Left lung (tissue), 4 donors: ENCODE measurements at regions not wholly inside any gene's neighbourhood (a gene's known extent, or its start where the extent isn't known, plus 50 kb on each side); places are given as distances from the start of the nearest gene placed in this dataset.

ENCODE experiments used
- ATAC-seq: fragments of 200-7000 bp; cut with Tn5 transposase; one replicate; pipeline ENCODE4 v1.9.1; 2020; ENCODE audit warnings: moderate library complexity
- DNase-seq, 4 donors: peaks; one replicate each; pipeline ENCODE4 v3.0.0-alpha.2; 2013 to 2020
- H3K27ac ChIP-seq, 2 donors: fragments of 200-600 bp; sonication (generic) in 1 of 2; one replicate each; pipeline versions ENCODE4 v1.5.0 to v1.8.0; 2020 to 2021
- H3K27me3 ChIP-seq, 2 donors: fragments of 200-600 bp; sonication (generic) in 1 of 2; one replicate each; pipeline versions ENCODE4 v1.5.0 to v1.8.0; 2020 to 2021
- H3K36me3 ChIP-seq, 2 donors: fragments of 200-600 bp; sonication (generic) in 1 of 2; one replicate each; pipeline versions ENCODE4 v1.5.0 to v1.8.0; 2020 to 2021
- H3K4me1 ChIP-seq, 2 donors: fragments of 200-600 bp; one replicate each; pipeline ENCODE4 v1.8.0; 2021
- H3K4me3 ChIP-seq, 2 donors: fragments of 200-600 bp; sonication (generic) in 1 of 2; one replicate each; pipeline versions ENCODE4 v1.5.0 to v1.8.0; 2020 to 2021; ENCODE audit warnings: mild to moderate bottlenecking in 1 of 2
- H3K9me3 ChIP-seq, 2 donors: fragments of 200-600 bp; sonication (generic) in 1 of 2; one replicate each; pipeline versions ENCODE4 v1.5.0 to v1.8.0; 2020 to 2021
- intact Hi-C, 2 donors: fragments of 100-400 bp; cut with DNase I; formaldehyde crosslinking; loops; one replicate each; pipeline versions ENCODE4 v1.11.2 to v1.14.2; 2022
- TF ChIP-seq, protein P1 (sequence below), 2 donors: fragments of 200-600 bp; sonication (generic) in 1 of 2; IDR thresholded peaks; one replicate each; pipeline versions ENCODE4 v1.5.0 to v1.8.0; 2021; ENCODE audit warnings: antibody characterized with exemption in 2 of 2
- donor health status: DM: no; HTN: yes; CAD: no.
- donor health status: DM: no; HTN: no; CAD: no.

DNA sequence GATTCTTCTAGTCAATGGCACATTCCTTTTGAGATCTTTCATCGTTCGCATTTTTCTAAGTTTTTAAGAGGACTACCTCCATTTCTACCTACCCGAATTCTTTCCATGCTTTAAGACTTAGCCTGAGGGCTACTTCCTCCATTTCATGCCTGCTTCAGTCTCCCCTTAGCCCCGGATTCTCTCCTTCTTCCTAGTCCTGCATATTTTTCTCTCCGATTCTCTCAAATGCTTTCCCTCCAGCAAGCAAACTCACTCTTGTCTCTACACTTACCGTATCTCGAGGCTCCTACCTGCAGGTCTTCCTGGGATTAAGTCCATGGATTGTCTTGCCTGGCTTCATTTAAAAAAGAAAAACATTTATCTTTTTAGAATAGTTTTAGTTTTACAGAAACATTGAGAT lies 354.4 kb downstream of the MYCN start:
- DNase-seq (no peak), ATAC-seq (no peak)
- no peak overlapping the region for H3K4me3 ChIP-seq
- no peaks in the 10 kb centered on the region for H3K36me3 ChIP-seq
- H3K27ac ChIP-seq, result no peak overlapping the region
- TF ChIP-seq, protein P1, sequence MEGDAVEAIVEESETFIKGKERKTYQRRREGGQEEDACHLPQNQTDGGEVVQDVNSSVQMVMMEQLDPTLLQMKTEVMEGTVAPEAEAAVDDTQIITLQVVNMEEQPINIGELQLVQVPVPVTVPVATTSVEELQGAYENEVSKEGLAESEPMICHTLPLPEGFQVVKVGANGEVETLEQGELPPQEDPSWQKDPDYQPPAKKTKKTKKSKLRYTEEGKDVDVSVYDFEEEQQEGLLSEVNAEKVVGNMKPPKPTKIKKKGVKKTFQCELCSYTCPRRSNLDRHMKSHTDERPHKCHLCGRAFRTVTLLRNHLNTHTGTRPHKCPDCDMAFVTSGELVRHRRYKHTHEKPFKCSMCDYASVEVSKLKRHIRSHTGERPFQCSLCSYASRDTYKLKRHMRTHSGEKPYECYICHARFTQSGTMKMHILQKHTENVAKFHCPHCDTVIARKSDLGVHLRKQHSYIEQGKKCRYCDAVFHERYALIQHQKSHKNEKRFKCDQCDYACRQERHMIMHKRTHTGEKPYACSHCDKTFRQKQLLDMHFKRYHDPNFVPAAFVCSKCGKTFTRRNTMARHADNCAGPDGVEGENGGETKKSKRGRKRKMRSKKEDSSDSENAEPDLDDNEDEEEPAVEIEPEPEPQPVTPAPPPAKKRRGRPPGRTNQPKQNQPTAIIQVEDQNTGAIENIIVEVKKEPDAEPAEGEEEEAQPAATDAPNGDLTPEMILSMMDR (IDR thresholded peaks at IDR 0.05), result no peak
- intact Hi-C loops, result no loop called here
- H3K9me3 ChIP-seq, result no peaks in the 10 kb centered on the region
- H3K4me1 ChIP-seq, result no peaks in the 10 kb centered on the region
- H3K27me3 ChIP-seq, result peaks cover 0 to 5% of the 10 kb centered on the region in 2 donors

DNA sequence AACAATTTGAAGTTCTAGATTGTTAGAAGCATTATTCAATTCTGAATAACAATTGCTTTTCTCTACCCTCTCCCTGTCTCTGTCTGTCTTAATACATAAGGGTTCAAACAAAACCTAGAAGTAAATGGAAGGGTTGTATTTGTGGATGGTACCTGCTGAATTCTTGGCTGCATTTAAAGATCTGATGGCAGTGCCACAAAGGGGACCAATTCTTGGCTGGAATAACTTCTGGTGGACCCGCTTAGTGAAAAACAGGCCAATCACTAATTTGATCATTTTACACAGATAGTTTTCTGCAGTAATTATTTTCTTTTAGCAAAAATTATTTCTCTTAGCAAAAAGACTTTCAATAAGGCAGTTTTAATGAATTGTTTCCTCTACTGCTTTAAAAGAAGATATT lies 353.5 kb downstream of the MYCN start:
- TF ChIP-seq, protein P1 (IDR thresholded peaks at IDR 0.05), result no peak
- Histone ChIP-seq H3K4me3 (no peak overlapping the region), H3K9me3 (no peaks in the 10 kb centered on the region), H3K27ac (no peak overlapping the region), H3K4me1 (no peaks in the 10 kb centered on the region), H3K36me3 (no peaks in the 10 kb centered on the region), H3K27me3 (peaks cover 0 to 5% of the 10 kb centered on the region in 2 donors)
- DNase-seq (no peak), ATAC-seq (no peak)
- intact Hi-C loops, result no loop called here

- Histone ChIP-seq H3K36me3 (no peaks in the 10 kb centered on the region), H3K27me3 (peaks cover 0 to 5% of the 10 kb centered on the region in 2 donors), H3K4me1 (no peaks in the 10 kb centered on the region), H3K9me3 (no peaks in the 10 kb centered on the region), H3K27ac (no peak overlapping the region), H3K4me3 (no peak overlapping the region)
- intact Hi-C loops, result no loop called here
- DNase-seq, result no peak
- ATAC-seq, result no peak
- TF ChIP-seq, protein P1 (IDR thresholded peaks at IDR 0.05), result no peak
Measured at GRCh38 chr2:16293398-16293797, 353.0 kb downstream of the MYCN start.

DNA sequence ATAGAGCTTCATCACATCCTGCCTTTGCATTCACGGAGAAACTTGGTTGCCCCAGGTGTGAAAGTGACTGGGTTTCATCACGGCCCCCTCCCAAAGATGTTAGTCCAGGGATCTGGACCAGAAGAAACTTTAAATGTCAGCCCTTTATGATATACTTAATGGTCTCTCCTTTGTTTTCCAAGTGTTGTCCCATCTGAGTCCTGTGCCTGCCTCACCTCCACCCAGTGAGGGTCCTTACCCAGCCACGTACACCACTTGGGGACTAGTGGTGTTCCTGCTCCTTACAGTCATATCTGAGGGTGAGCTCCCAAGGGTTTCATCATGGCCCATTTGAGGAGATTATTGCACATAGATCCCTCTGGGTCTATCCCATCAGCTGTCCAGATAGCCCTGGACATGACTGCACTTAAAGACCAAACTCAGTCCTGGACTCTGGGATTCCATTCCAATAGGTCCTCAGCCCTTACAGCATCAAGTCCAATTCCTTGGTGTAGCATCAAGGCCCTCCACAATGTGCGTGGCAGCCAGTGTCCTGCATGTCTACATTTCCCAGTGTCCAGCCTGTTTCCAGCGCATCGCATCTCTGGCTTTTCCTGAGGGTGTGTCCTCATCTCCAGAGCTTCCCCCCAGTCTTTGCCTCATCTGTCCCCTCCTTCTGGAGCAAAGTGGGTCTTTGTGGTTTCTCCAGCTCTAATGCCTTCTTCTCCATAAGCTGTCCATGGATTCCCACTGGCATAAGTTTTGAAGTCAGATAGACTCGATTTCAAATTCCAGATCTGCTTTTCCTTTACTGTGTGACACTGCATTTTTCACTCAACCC lies 351.6 kb downstream of the MYCN start:
- Histone ChIP-seq H3K4me1 (no peaks in the 10 kb centered on the region), H3K4me3 (no peak overlapping the region), H3K36me3 (no peaks in the 10 kb centered on the region), H3K27me3 (peaks cover 0 to 5% of the 10 kb centered on the region in 2 donors), H3K27ac (no peak overlapping the region), H3K9me3 (no peaks in the 10 kb centered on the region)
- TF ChIP-seq, protein P1 (IDR thresholded peaks at IDR 0.05), result no peak
- ATAC-seq (no peak), DNase-seq (no peak)
- intact Hi-C loops, result no loop called here

- no peak for ATAC-seq
- TF ChIP-seq, protein P1 (IDR thresholded peaks at IDR 0.05), result no peak
- no peaks in the 10 kb centered on the region for H3K4me1 ChIP-seq
- H3K4me3 ChIP-seq, result no peak overlapping the region
- no peaks in the 10 kb centered on the region for H3K36me3 ChIP-seq
- H3K27me3 ChIP-seq, result peaks cover 0 to 5% of the 10 kb centered on the region in 2 donors
- no peak for DNase-seq
- H3K9me3 ChIP-seq, result no peaks in the 10 kb centered on the region
- intact Hi-C loops, result no loop called here
- H3K27ac ChIP-seq, result no peak overlapping the region
Measured at GRCh38 chr2:16291226-16291625, 350.9 kb downstream of the MYCN start.
